ENCODE measurements at regions not wholly inside any gene's neighbourhood (a gene's known extent, or its start where the extent isn't known, plus 50 kb on each side); places are given as distances from the start of the nearest gene placed in this dataset.

DNA sequence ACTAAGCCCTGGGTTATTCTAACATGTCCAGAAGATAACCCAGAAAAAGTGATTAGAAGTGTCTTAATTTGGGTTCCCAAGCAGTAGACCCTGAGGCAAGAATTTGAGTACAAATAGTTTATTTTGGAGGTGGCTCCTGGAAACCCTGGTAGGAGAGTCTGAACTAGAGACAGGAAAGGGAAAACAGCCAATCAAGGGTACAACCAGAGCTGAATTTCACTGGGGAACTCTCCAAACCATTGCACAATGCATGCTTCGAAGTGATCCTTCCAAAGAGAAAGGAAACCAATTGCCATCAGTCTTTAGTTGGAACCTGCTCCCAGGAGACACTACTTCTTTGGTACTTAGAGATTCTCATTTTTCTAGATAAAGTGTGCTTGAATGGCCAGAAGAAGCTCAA lies 361.5 kb downstream of the MBD2 start:
- Histone ChIP-seq H3K36me3 (no peaks in the 10 kb centered on the region), H3K27ac (no peak overlapping the region), H3K4me1 (no peaks in the 10 kb centered on the region), H3K27me3 (no peaks in the 10 kb centered on the region), H3K4me3 (no peak overlapping the region), H3K9me3 (no peaks in the 10 kb centered on the region)
- DNase-seq (ENCODE audit: low spot score), result no peak
- TF ChIP-seq, protein P1, sequence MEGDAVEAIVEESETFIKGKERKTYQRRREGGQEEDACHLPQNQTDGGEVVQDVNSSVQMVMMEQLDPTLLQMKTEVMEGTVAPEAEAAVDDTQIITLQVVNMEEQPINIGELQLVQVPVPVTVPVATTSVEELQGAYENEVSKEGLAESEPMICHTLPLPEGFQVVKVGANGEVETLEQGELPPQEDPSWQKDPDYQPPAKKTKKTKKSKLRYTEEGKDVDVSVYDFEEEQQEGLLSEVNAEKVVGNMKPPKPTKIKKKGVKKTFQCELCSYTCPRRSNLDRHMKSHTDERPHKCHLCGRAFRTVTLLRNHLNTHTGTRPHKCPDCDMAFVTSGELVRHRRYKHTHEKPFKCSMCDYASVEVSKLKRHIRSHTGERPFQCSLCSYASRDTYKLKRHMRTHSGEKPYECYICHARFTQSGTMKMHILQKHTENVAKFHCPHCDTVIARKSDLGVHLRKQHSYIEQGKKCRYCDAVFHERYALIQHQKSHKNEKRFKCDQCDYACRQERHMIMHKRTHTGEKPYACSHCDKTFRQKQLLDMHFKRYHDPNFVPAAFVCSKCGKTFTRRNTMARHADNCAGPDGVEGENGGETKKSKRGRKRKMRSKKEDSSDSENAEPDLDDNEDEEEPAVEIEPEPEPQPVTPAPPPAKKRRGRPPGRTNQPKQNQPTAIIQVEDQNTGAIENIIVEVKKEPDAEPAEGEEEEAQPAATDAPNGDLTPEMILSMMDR (IDR thresholded peaks at IDR 0.05), result no peak

DNA sequence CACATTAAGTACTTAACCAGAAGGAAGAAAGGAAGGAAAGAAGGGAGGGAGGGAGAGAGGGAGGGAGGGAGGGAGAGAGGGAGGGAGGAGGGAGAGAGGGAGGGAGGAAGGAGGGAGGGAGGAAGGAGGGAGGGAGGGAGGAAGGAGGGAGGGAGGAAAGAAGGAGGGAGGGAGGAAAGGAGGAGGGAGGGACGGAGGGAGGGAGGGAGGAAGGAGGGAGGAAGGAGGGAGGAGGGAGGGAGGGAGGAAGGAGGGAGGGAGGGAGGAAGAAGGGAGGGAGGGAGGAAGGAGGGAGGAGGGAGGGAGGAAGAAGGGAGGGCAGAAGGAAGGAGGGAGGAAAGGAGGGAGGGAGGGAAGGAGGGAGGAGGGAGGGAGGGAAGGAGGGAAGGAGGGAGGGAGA lies 363.3 kb downstream of the MBD2 start:
- no peak for DNase-seq (ENCODE audit: low spot score)
- Histone ChIP-seq H3K4me1 (no peaks in the 10 kb centered on the region), H3K36me3 (no peaks in the 10 kb centered on the region), H3K27ac (no peak overlapping the region), H3K27me3 (no peaks in the 10 kb centered on the region), H3K9me3 (no peaks in the 10 kb centered on the region), H3K4me3 (no peak overlapping the region)
- TF ChIP-seq, protein P1 (IDR thresholded peaks at IDR 0.05), result no peak

DNA sequence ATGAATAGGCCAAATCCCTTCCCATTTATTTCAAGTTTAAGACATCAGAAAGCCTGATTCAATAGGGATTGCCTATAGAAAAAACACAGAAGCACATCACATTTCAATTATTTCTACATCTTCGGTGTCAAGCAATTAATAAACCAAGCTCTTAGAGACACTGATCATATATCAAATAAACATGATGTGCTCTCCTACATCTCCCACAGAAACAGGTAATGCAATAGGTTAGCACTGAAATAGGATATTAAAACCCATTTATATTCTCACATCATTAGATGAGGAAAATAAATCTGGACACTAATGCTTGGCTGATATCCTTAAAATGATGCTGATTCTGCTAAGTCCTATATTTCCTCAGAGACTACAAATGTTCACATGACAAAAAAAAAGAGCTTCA lies 364.7 kb downstream of the MBD2 start:
- TF ChIP-seq, protein P1 (IDR thresholded peaks at IDR 0.05), result no peak
- Histone ChIP-seq H3K36me3 (no peaks in the 10 kb centered on the region), H3K27ac (no peak overlapping the region), H3K27me3 (no peaks in the 10 kb centered on the region), H3K4me1 (no peaks in the 10 kb centered on the region), H3K9me3 (no peaks in the 10 kb centered on the region), H3K4me3 (no peak overlapping the region)
- no peak for DNase-seq (ENCODE audit: low spot score)

DNA sequence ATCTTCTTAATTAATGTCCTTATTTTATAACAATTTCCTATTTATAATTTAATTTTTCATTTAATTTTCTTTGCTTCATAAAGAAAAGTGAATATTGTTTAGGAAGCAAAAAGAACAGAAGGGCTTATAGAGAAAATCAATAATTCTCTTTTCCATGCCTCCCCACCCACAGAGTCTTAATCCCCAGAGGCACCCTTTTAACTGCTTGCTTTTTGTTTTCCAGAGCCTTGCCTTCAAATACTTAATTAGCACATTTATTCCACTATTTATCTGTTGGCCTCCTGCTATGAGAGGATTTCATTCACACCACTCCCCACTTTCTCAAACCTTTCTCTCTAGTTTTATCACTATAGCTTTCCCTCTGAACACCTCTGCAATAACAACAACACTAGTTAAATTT lies 373.6 kb downstream of the MBD2 start:
- DNase-seq (ENCODE audit: low spot score), result no peak
- no peak overlapping the region for H3K4me3 ChIP-seq
- no peaks in the 10 kb centered on the region for H3K27me3 ChIP-seq
- TF ChIP-seq, protein P1 (IDR thresholded peaks at IDR 0.05), result no peak
- H3K4me1 ChIP-seq, result no peaks in the 10 kb centered on the region
- no peak overlapping the region for H3K27ac ChIP-seq
- no peaks in the 10 kb centered on the region for H3K9me3 ChIP-seq
- H3K36me3 ChIP-seq, result no peaks in the 10 kb centered on the region

DNA sequence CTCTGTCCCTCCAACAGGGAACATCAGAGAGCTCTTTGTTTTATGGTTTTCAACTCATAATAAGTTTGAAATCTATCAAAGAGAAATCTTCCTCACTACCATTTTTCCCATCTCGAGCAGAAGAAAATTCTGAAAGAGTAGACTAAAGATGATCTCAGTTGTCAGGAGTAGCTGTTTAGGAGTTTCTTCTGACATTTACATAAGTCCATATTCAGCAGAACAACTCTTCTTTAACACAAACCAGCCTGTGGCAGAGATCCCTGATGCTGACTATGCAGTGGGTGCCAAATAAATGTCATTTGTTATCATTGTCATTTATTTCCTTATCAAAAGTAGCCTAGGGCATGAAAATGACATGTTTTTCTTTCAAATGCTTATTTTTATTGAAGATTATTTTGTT lies 380.7 kb downstream of the MBD2 start:
- H3K4me1 ChIP-seq, result no peaks in the 10 kb centered on the region
- no peak overlapping the region for H3K4me3 ChIP-seq
- H3K27me3 ChIP-seq, result no peaks in the 10 kb centered on the region
- no peaks in the 10 kb centered on the region for H3K36me3 ChIP-seq
- no peaks in the 10 kb centered on the region for H3K9me3 ChIP-seq
- TF ChIP-seq, protein P1 (IDR thresholded peaks at IDR 0.05), result no peak
- no peak for DNase-seq (ENCODE audit: low spot score)
- H3K27ac ChIP-seq, result no peak overlapping the region

DNA sequence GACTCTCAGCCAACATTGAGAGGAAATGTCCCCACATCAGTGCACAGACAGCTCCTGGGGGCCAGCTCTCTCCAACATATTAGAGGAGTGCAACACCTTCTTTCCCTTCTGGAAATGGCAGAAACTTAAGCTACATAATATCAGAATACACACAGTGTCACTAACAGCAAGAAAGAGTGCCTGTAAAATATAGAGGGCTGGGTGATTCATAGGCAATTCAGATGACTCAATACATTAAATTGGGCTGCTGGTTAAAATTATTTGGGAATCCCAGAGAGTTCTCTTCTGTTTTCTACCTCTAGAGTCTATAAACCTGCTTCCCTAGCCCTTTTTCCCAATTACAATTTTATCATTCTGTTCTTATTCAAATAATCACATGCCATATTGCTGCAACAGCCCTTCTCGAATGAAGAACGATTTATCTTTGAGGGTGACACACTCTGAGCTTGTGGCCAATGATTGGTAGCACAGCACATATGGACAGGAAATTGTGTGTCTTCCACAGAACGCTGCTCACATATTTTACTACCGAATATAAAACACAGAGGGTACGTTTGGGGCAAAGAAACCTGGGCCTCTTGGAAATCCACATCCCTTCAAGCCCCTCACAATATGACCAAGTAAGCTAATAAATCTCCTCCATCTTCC lies 381.2 kb downstream of the MBD2 start:
- H3K9me3 ChIP-seq, result no peaks in the 10 kb centered on the region
- H3K27me3 ChIP-seq, result no peaks in the 10 kb centered on the region
- H3K4me1 ChIP-seq, result no peaks in the 10 kb centered on the region
- no peak overlapping the region for H3K27ac ChIP-seq
- H3K4me3 ChIP-seq, result no peak overlapping the region
- DNase-seq (ENCODE audit: low spot score), result no peak
- H3K36me3 ChIP-seq, result no peaks in the 10 kb centered on the region
- TF ChIP-seq, protein P1 (IDR thresholded peaks at IDR 0.05), result no peak
